RPMI8226 (cell line): ENCODE measurements at regions not wholly inside any gene's neighbourhood (a gene's known extent, or its start where the extent isn't known, plus 50 kb on each side); places are given as distances from the start of the nearest gene placed in this dataset.
"Not testable (repeated sequence)": the region's sequence is repeated elsewhere in the genome, so short reads cannot be mapped to it uniquely, and the experiment has no call there.

Experiments
- DNase-seq: peaks from one replicate; pipeline ENCODE4 v3.0.0-alpha.2; 2015

DNA sequence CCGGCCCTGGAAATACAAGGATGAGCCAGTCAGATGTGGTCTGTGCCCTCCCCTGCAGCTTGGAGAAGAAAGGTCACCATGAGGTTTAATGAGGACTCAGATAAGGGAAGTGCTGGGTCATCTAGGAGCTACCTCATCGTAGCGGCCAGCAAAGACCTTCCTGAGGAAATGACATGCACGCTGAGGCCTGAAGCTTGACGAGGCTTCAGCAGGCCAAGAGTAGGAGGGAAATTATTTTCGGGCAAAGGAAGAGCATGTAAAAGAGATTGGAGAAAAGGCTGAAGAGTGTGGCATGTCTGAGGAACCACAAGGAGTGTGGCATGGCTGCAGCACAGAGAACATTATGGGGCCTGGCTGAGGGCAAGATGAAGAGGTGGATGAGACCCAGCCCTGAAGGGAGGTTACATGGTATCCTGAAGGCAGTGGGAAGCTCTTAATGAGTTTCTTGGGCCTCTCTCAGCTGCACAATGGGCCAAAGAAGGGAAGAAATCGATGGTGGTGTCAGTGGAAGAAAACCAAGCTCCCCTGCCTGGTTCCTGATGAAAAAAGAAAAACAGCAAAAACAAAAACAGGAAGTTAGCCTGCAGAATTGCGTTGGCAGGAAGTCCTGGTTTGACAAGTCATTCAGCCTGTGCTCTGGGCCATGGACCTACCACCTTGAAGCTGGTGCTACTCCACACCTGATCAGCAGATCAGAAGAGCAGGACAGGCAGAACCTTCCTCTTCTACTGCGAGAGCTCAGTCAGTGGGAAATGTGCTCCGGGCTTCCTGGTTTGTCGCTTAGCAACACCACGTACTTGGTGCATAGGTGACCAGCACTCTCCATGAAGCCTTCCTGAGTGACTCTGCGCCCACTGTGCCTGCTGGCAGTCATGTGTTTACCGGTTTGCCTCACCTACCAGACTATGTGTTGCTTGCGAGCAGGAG, 134.5 kb upstream of the KLF3 start:
- peak; percentile 50 for DNase-seq

DNA sequence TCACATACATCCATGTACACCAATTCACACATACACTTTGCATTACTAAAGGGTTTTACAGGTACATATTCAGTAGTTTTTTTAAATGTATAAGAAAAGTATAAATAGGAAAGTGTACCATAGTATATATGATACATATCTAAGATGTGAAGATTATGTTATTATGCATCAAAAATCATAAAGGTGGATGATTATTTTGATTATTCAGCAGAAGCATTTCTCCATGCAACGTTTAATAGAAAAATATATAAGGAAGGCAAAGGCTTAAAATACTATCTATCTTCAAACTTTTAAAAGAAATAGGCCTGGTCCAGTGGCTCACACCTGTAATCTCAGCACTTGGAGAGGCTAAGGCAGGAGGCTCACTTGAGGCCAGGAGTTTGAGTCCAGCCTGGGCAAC, 133.5 kb upstream of the KLF3 start:
- DNase-seq = no peak

DNA sequence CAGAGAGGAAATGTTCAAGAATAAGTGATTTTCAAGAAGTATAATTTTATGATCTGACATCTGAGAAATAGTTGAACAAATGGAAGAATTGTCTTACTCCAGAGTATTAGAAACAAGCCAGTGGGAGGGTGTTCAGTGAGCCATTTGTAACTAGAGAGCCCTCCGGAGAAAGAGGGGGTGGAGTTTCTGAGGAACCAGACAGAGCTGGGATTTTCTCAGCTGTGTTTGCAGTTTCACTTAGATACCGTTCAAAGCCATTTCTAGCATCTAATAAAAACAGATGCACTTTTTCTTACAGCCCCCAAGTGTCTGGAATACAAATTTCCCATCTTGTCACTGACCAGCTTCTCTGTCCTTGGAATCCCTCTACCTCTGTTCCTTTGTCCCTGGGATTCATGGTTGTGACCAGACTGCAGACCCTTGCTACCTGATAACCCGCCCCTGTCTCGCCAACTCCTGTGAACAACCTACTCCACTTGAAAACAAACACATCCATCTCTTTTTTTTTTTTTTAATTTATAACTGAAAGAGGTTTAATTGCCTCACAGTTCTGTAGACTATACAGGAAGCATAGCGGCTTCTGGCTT, 132.8 kb upstream of the KLF3 start:
- no peak for DNase-seq

DNA sequence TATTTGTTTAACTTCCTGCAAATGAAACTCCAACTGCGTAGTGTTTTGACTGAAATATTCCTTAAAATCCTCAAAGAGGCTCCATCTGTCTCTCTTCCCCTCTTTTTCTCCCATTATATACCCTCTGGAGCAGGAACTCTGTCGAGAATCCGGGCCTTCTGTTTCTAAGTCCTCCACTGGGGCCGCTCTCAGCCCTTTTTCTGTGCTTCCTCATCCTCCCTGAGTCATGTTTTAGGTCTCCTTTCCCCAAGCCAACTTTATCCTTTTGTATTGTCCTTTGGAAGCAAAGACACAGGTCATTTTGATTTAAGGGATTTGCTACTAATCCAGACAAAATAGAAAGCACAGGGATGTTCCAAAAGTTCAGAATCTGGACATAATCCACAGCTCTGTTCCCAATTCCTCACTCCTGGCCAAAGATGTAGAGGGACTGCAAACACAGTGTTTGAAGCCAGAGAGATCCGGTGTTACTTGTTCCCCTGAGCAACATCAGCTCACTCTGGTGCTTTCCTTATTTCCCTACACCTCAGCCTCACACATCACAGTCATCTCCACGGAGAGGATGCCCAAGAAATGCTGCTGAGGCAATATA, 131.0 kb upstream of the KLF3 start:
- DNase-seq = no peak

DNA sequence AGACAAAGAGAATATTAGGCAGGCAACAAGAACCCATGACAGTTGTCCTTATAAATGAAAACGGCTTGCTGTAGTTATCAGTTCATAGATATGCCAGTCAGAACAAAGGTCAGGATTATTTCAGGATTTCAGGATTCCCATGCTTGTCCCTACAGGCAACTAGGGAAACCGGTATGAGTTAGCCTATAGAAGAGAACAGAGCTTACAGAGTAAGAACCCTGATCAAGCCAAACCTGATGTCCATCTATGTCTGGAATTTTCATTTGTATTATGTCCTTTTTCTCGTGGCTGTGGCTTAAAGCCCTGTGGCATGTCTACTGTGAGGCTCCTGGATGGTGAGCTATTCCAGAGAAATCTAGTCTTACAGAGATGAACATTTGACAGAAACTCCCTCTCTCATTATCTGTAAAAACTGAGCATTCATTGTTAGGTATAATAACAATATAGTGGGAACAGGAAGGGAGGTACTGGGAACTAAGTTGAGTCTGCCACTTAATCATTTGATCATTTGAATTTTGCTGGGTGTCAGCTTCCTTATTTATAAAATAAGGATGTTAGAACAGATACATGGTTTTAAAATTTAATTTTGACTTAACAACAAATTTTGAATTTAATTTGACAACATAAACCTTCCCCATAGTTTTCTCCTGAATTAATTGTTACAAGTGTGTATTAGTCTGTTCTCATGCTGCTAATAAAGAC, 129.5 kb upstream of the KLF3 start:
- no peak for DNase-seq

DNA sequence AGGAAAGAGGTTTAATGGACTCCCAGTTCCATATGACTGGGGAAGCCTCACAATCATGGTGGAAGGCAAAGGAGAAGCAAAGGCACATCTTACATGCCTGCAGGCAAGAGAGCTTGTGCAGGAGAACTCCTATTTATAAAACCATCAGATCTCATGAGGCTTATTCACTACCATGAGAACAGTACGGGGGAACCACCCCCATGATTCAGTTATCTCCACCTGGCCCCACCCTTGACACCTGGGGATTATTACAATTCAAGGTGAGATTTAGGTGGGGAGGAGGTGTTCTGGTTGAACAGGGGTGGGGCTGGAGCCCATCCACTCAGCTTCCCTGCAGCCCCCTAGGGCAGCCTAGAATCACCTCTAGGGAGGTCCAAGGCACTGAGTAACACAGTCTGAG, 128.9 kb upstream of the KLF3 start:
- DNase-seq = not testable (repeated sequence)

DNA sequence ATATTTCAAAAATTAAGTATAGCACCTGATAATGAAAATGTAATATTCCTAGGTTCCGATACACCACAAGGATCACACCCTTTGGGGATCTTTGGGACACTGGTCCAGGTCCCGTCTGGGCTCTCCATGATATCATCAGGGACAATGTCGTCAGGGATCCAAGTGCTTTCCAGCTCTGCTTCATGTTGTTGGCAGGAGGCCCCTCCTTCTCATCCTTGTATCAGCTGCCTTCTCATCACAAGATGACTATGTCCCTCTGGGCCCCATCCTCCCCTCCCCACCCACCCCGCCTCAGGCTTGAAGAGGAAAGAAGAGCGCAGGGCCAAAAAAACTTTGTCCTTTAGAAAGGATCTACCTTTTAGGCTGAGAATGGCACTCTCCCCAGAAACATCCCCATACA, 128.3 kb upstream of the KLF3 start:
- no peak for DNase-seq

DNA sequence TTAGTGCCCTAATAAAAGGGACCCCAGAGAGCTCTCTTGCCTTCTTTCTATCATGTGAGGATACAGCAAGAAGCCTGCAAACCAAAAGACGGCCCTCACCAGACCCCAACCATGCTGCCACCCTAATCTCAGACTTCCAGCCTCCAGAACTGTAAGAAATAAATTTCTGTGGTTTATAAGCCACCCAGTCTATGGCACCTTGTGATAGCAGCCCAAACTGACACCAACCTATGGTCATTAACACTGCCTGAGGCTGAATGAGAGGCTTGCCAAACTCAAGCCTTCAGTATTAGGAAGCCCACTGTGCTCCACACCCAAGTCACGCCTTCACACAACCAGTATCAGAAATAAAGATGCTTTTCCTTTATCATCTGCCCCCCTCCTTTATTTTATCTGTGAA, 127.3 kb upstream of the KLF3 start:
- DNase-seq = no peak

DNA sequence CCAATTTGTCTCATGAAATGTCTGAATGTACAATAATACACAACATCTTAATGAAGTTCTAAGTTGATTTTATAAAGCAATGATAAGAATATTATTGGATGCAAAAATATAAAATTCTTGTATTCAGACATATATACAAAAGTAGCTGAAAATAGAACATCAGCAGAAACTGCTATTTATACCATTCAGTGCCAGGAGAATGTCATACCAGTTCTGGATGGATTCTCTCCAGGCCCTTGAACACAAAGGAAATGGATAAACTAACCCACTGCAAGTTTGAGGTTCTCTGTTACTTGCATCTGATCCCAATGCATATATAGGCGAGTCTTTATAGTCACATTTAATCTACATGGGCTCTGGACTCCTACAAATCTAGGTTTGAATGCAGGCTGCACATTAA, 126.3 kb upstream of the KLF3 start:
- no peak for DNase-seq

DNA sequence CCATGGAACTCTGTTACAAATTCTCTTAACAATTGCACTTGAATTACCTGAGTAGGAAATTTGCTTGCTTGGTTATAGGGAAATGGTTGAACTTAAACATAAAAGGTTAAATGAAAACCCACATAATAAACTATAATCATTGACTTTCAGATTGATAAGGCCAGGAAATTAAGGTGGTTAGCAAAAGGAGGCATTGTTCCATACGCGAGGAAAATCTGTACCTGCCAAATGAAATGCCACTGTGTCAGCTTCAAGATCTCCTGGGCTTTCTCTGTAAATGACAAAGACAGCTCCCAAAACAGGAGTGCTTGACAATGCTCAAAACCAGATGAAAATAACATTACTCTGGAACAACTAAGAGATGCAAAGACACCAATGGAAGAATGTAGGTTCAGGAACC, 125.5 kb upstream of the KLF3 start:
- no peak for DNase-seq

DNA sequence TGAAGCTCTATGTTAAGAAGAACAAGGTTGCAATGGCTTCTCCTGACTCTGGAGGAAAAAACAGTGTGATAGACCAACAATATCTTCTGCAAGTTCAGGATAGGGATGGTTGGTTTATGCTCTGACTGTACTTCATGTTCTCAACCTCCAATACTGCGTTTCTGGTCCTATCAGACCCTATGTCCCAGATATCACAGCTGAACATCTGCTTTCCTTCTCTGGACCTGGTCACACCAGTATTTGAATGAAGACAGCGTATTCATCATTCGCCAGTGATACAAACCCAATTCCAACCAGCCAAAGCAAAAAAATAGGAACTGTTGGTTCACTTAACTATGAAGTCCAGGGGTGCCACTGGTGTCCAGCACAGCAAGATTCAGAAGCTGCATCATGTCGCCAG, 124.5 kb upstream of the KLF3 start:
- no peak for DNase-seq

DNA sequence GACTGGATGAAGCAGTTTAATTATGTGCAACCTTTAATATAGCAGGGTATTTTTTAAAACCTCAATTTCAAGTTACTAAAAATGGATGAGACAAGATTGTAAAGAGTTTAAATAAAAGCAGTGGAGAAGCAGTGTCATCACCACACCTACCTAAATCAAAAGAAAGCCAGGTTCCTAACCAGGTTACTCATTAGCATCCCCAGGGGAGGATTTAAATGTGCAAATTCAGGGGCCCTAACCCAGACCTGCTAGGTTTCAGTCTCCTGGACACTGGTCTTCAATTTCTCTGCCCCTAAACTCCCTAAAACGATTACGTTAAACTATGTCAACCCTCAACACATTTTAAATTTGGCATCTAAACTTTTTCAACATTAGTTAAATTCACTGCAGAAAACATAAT, 116.9 kb upstream of the KLF3 start:
- DNase-seq = no peak

DNA sequence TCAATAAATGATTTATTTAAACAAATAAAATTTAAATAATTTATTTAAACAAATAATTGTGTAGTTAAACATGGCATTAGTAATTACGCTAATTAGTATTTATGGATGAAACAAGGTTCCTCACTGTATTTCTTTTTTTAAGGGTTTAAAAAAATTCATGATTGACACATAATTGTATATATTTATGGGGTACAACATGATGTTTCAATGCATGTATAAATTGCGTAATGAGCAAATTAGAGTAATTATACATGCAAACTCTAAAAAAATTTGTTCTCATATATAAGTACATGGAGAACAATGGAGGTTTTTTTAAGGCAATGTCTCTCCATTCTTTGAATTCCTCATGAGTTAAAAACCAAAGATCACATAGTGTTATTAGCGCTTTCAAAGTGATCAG, 115.7 kb upstream of the KLF3 start:
- DNase-seq = no peak

DNA sequence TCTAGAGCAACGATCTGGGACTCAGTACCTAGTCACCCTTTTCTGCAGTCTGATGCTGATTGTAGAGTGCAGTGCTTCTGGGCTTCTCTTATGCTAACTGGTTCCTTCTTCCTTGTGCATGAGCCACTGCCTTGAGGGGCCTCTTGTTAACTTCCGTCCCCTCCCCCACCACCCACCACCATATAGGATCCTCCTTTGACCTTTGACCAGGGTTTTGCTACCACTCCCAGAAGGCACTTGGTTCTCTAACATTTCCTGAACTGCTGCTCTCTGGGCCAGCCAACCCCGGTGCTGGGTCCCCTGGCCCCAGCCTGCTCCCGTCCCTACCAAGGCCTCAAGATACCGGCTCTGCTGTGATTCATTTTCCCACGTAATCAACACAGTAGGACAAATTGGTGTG, 104.6 kb upstream of the KLF3 start:
- no peak for DNase-seq

DNA sequence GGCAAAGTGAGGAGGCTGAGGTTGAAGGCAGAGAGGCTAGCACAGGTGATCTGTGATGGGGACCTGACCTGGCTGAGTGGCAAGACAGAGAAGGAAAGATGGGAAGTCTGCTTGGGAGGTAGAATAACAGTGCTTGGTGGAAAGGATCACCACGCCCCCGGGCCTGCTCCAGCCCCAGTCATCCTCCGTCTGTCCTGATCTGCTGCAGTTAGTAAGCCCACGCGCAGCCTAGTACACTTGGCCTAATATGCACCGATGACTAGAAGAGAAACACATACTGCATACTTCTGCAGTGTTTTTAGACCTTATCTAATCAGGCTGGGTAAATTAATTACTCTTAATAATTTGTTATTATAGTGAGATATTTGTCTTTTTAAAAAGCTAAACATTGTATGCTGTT, 103.7 kb upstream of the KLF3 start:
- DNase-seq = no peak

DNA sequence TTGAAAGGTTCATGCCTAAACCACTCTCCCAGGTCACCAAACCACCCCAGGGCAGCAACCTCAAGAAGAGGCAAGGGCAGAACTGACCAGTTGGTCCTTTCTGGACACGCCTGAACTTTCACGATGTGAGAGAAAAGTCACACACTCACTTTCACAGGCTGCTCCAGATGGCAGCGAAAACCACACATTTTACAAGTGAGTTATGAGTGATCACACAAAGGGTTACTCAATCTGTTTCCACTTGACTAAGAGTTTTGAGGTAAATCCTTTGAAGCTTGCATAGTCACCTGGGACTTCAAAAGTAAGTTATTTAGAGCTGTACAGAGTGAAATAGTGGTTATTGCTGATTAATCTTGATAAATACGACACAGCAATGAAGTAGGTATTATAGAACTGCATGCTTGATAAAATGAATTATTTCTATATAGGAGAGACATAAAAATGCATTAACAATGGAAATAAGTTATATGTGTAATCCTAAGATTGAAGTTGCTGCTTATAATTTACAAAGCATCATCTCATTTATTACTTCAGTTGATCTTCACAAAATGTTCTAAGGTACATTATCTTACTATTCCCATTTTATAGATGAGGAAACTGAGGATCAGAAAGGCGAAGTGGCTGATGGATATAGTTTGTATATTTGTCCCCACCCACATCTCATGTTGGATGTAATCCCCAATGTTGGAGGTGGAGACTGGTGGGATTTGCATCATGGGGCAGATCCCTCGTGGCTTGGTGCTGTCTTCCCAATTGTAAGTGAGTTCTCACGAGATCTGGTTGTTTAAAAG, 103.0 kb upstream of the KLF3 start:
- DNase-seq = no peak

DNA sequence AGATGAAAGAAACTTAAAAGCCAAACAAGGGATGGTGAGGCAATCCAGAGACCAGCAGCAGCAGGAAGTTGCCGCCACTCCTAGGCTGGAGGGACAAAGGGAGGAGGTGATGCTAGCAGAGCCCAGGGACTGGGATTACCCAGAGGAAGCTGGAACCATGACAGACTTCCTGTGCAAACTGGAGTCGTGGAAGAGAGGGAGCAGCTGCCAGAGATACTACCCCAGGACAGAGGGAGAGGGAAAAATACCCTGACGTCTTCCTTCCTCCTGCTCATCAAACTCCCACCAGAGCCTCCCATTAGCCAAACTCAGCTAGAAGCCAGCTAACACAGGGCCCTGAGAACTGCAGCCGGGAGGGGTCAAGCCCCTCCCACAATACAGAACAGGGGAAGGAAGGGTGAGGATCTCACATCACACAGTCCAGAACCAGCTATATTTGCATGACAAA, 101.2 kb upstream of the KLF3 start:
- DNase-seq = no peak

DNA sequence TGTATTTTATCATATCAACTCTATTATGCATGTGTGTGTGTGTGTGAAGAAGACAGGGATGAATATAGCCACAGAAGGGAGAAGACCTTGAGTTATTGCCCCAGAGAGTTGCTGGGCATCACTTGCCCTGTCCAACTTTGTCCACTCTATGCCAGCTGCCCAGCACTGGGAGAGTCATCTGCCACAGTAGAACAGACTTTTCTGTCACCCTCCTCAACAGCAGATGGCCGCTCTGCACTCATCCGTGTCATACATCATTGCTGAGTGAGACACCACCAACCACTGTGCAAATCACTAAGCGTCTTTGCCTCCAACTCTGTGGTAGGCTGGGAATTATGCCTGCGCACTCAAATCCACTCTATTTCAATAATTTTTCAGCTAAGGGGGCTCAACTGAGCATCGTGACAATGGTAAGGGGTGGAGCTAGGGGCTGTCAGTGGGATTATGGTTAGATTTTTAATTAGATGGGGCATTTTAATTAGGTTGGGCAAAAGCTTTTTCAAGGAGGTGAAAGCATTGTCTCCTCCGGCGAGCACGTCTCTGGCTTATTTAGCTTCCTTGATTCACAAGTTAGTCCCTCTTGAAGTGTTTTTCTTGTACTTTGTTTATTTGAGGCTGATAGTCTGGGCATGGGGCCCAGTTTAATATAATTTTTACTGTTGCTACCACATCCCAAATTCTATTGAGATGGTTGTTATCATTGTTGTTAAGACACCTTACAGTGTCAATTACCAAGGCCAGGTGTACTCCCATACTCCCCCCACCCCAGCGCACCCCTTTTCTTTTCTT, 100.1 kb upstream of the KLF3 start:
- no peak for DNase-seq

DNA sequence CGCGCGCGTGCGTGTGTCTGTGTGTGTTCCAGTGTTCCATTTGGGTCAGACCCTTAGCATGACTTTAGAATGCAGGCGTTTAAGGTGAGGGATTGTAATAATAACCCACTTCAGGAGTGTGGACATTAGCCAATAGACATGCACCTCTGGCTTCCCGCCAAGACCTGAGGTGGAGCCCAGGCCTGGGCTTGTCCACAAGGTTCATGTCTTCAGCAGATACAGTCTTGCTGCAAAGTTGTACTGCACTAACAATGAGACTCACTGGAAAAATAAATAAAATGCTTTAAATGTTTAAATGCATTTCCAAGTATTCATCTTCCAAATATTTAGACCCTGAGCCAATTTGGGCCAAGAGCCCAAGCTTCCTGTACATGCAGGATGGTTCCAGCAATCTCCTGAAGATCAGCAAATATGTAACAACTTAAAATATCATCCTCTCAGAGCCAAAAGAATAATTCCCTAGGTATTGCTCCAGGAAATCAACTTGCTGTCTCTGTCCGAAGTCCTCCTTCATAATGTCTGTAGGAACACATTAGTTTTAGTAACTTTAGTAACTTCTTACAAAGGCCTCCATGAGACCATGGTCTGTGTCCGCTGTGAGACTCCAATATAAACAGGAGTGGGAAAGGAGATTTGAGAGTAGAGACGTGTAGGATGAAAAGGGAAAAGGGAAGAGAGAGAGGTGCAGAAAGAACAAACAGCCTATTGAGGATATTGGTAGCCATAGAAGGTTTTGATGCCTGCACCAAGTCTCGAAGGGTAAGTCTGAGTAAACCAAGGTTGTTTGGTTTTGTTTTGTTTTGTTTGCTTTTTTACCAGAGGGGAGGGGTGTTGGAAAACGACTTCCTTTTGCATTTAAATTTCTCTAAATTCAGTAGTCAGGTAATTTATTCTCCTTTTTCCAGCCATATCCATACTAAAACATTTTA, 98.5 kb upstream of the KLF3 start:
- peak; percentile 19 for DNase-seq

DNA sequence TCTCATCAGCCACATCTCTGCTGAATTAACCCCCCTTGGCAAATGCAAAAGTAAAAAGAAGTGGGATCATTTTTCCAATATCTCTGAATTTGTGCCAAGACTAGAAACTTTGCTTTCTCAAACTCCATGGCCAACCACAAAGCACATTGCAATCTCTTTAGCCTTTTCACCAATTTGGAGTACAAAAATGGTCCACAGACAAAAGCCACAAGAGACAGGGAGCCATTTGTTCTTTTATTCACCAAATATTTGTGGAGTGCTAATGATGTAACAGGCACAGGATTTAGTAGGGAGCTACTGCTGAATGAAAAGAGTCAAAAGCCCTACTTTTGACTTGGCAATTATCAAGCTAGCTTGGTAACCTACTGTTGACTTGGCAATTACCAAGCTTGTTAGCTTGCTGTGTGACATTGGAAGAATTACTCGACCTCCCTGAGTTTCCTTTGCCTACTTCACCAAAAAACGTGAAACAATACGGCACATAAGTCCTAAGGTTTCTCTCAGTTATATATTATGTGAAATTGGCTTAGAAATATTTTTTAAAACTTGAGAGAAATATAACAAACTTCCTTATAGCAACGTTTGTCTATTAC, 97.1 kb upstream of the KLF3 start:
- DNase-seq = no peak
